Tibial nerve (tissue), 4 donors: ENCODE measurements at regions not wholly inside any gene's neighbourhood (a gene's known extent, or its start where the extent isn't known, plus 50 kb on each side); places are given as distances from the start of the nearest gene placed in this dataset.

Experiments
- CTCF ChIP-seq, 5 experiments: fragments of 200-600 bp in 3 of 5; fragments of 450-650 bp in 2 of 5; sonication (generic) in 3 of 5; IDR thresholded peaks; one replicate each; pipeline ENCODE4 v1.5.1; 2016 to 2019; ENCODE audit warnings: antibody characterized with exemption in 5 of 5, mild to moderate bottlenecking in 3 of 5, moderate library complexity in 2 of 5
- EP300 ChIP-seq, 2 donors: sonication (generic); formaldehyde crosslinking; IDR thresholded peaks; one replicate each; pipeline ENCODE4 v1.6.1; 2017; ENCODE audit warnings: antibody characterized with exemption in 2 of 2, mild to moderate bottlenecking in 1 of 2
- POLR2A ChIP-seq, 2 donors: fragments of 450-650 bp; IDR thresholded peaks; one replicate each; pipeline ENCODE4 v1.6.1; 2017; ENCODE audit warnings: antibody characterized with exemption in 2 of 2, mild to moderate bottlenecking in 2 of 2, moderate library complexity in 2 of 2

- TF ChIP-seq CTCF (IDR thresholded peaks at IDR 0.05): no peak
- TF ChIP-seq POLR2A (IDR thresholded peaks at IDR 0.05): no peak
- no peak for TF ChIP-seq EP300 (IDR thresholded peaks at IDR 0.05)
Observed at GRCh38 chr12:13891902-13892301, 89.5 kb downstream of the GRIN2B start.
